ENCODE measurements at regions not wholly inside any gene's neighbourhood (a gene's known extent, or its start where the extent isn't known, plus 50 kb on each side); places are given as distances from the start of the nearest gene placed in this dataset.

- intact Hi-C loops (cut with micrococcal nuclease), result no loop called here
Measured at GRCh38 chr3:171966533-171967136, 72.7 kb upstream of the FNDC3B start.

DNA sequence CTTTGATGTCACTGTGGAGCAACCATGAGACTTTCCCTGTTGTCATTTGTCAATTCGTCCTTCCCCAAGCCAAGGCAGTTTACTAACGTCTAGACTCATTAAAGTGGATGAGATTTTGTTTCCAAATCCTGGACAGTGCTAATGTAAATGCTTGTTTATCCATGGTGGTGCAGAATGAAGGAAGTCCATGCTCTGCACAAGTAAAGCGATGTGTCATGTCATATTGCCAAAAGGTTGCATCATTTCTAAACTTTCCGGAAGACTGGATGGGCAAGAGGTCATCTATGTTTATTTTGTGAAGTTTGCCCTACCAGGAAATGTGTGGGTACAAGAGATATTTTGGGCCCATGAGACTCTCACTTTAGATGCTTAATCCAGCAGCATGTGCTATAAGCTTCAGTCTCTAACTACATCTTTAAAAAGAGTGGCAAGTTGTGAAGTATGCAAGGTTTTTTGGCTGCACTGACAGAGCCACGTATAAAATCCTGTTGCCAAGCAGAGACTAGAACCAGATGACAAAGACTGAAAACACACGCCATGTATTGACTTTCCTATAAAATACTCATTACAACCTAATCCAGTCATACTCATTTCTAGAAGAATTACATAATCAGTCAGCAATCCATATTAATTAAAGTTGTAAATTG lies 72.1 kb upstream of the FNDC3B start:
- no peaks in the 10 kb centered on the region for H3K9me3 ChIP-seq (ENCODE audit: control insufficient read depth in 1 of 2, low read length in 2 of 2)

More at GRCh38 chr3:171966533-171967136, 72.7 kb upstream of the FNDC3B start:
- Mint-ChIP-seq H3K4me3 (no peak overlapping the region), H3K27me3 (peaks cover 0 to 4% of the 10 kb centered on the region in 2 donors), H3K4me1 (no peaks in the 10 kb centered on the region), H3K9me3 (peaks cover 0 to under 1% (median 0%) of the 10 kb centered on the region in 8 donors), H3K27ac (no peak overlapping the region), H3K36me3 (no peaks in the 10 kb centered on the region)
- Histone ChIP-seq H3K36me3 (ENCODE audit: insufficient read depth, low read length) (no peaks in the 10 kb centered on the region), H3K9me3 (ENCODE audit: control insufficient read depth in 1 of 2, low read length in 2 of 2) (no peaks in the 10 kb centered on the region), H3K27ac (ENCODE audit: low read depth, low read length) (no peak overlapping the region), H3K4me1 (ENCODE audit: insufficient read depth, low read length) (no peaks in the 10 kb centered on the region), H3K27me3 (ENCODE audit: insufficient read depth, low read length) (no peaks in the 10 kb centered on the region), H3K4me3 (ENCODE audit: low read length in 2 of 2) (no peak overlapping the region)
- no peak for DNase-seq
- CTCF ChIA-PET (ENCODE audit: partially characterized antibody), result interaction anchor here (1.6 kb wide), 1 partner anchor 13 kb away, joined by 5 read pairs; no protein-coding TSS in a partner anchor
- POLR2A ChIA-PET (ENCODE audit: partially characterized antibody), result no interaction called here

DNA sequence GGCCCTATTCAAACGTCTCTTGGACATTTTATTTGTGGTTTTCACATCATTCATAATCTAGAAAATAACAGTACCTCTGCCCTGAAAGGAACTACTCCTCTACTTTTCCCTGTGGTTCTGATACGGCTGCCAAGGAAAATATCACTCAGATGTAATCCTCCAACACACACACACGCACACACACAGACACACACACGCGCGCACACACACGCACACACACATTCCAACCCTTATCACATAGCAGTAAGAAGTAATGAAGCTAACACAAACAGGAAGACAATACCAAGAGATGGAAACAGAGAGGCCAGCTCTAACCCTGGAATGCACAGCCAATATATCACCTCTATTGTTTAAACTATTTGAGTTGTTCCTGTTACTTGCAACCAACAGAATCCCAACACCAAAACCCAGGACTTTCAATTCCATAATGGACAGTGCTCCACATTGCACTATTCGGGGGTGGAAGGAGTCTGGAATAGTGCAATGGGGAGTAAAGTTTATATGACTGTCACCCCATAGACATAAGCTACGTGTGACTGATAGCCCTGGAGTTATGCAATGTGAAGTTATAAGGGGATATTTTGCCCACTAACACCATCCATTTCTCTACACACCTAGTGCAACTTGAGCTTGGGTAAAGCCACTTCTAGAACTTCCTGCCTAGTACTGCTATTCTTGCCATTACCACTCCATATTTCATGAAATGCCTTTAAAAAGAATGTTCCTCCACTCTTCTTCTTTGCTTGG lies 71.3 kb upstream of the FNDC3B start:
- ChIA-PET CTCF (ENCODE audit: partially characterized antibody) (no interaction called here), POLR2A (ENCODE audit: partially characterized antibody) (no interaction called here)
- H3K27me3 ChIP-seq (ENCODE audit: insufficient read depth, low read length), result no peaks in the 10 kb centered on the region
- intact Hi-C loops (cut with micrococcal nuclease), result no loop called here
- DNase-seq, result no peak
- Mint-ChIP-seq H3K27ac (no peak overlapping the region), H3K4me1 (no peaks in the 10 kb centered on the region), H3K27me3 (peaks cover 0 to 4% of the 10 kb centered on the region in 2 donors), H3K4me3 (no peak overlapping the region), H3K9me3 (no peaks in the 10 kb centered on the region), H3K36me3 (no peaks in the 10 kb centered on the region)
- no peaks in the 10 kb centered on the region for H3K36me3 ChIP-seq (ENCODE audit: insufficient read depth, low read length)
- no peak overlapping the region for H3K27ac ChIP-seq (ENCODE audit: low read depth, low read length)
- H3K9me3 ChIP-seq (ENCODE audit: control insufficient read depth in 1 of 2, low read length in 2 of 2), result no peaks in the 10 kb centered on the region
- H3K4me1 ChIP-seq (ENCODE audit: insufficient read depth, low read length), result no peaks in the 10 kb centered on the region
- H3K4me3 ChIP-seq (ENCODE audit: low read length in 2 of 2), result no peak overlapping the region

More for the DNA sequence above, 72.1 kb upstream of the FNDC3B start:
- H3K9me3 Mint-ChIP-seq, result no peaks in the 10 kb centered on the region
- no peak for DNase-seq
- H3K4me1 ChIP-seq (ENCODE audit: insufficient read depth, low read length), result no peaks in the 10 kb centered on the region
- ChIA-PET CTCF (ENCODE audit: partially characterized antibody) (no interaction called here), POLR2A (ENCODE audit: partially characterized antibody) (no interaction called here)
- intact Hi-C loops (cut with micrococcal nuclease), result no loop called here
- H3K27ac ChIP-seq (ENCODE audit: low read depth, low read length), result no peak overlapping the region
- no peaks in the 10 kb centered on the region for H3K27me3 ChIP-seq (ENCODE audit: insufficient read depth, low read length)
- no peak overlapping the region for H3K4me3 Mint-ChIP-seq
- no peak overlapping the region for H3K4me3 ChIP-seq (ENCODE audit: low read length in 2 of 2)
- no peaks in the 10 kb centered on the region for H3K36me3 ChIP-seq (ENCODE audit: insufficient read depth, low read length)
- H3K27ac Mint-ChIP-seq, result no peak overlapping the region
- H3K36me3 Mint-ChIP-seq, result no peaks in the 10 kb centered on the region
- H3K4me1 Mint-ChIP-seq, result no peaks in the 10 kb centered on the region
- H3K27me3 Mint-ChIP-seq, result peaks cover 0 to 4% of the 10 kb centered on the region in 2 donors

DNA sequence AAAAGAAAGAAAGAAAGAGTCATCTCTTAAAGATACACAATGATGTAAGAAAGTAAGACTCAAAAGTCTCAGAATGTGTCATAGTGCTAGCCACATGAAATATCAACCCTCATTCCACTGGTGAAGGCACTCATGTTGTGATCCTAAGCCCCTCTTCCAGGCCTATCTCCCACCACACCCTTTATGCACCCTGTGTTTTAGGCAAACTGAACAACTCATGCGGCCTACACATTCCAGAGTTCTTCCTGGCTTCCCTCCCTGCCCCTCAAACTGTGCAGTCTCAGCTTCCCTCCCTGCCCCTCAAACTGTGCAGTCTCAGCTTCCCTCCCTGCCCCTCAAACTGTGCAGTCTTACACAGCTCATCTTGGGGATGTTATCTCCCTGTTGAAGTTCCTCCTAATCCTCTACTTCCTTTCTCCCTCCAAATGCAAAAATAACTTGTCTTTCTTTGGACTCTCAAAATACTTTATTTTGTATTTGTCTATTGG lies 69.0 kb upstream of the FNDC3B start:
- Mint-ChIP-seq H3K4me3 (no peak overlapping the region), H3K27me3 (peaks cover 0 to 4% of the 10 kb centered on the region in 2 donors), H3K27ac (no peak overlapping the region), H3K36me3 (no peaks in the 10 kb centered on the region), H3K9me3 (no peaks in the 10 kb centered on the region), H3K4me1 (no peaks in the 10 kb centered on the region)
- POLR2A ChIA-PET (ENCODE audit: partially characterized antibody), result no interaction called here
- H3K4me3 ChIP-seq (ENCODE audit: low read length in 2 of 2), result no peak overlapping the region
- H3K36me3 ChIP-seq (ENCODE audit: insufficient read depth, low read length), result no peaks in the 10 kb centered on the region
- no peaks in the 10 kb centered on the region for H3K4me1 ChIP-seq (ENCODE audit: insufficient read depth, low read length)
- no peaks in the 10 kb centered on the region for H3K9me3 ChIP-seq (ENCODE audit: control insufficient read depth in 1 of 2, low read length in 2 of 2)
- DNase-seq, result no peak
- CTCF ChIA-PET (ENCODE audit: partially characterized antibody), result no interaction called here
- H3K27me3 ChIP-seq (ENCODE audit: insufficient read depth, low read length), result no peaks in the 10 kb centered on the region
- H3K27ac ChIP-seq (ENCODE audit: low read depth, low read length), result no peak overlapping the region
- intact Hi-C loops (cut with micrococcal nuclease), result no loop called here

- Histone ChIP-seq H3K36me3 (ENCODE audit: insufficient read depth, low read length) (no peaks in the 10 kb centered on the region), H3K4me3 (ENCODE audit: low read length in 2 of 2) (no peak overlapping the region), H3K9me3 (ENCODE audit: control insufficient read depth in 1 of 2, low read length in 2 of 2) (no peaks in the 10 kb centered on the region), H3K27ac (ENCODE audit: low read depth, low read length) (no peak overlapping the region), H3K27me3 (ENCODE audit: insufficient read depth, low read length) (no peaks in the 10 kb centered on the region), H3K4me1 (ENCODE audit: insufficient read depth, low read length) (no peaks in the 10 kb centered on the region)
- no peaks in the 10 kb centered on the region for H3K4me1 Mint-ChIP-seq
- peaks cover 0 to 4% of the 10 kb centered on the region in 2 donors for H3K27me3 Mint-ChIP-seq
- H3K9me3 Mint-ChIP-seq, result no peaks in the 10 kb centered on the region
- no peak overlapping the region for H3K4me3 Mint-ChIP-seq
- no peak for DNase-seq
- no peaks in the 10 kb centered on the region for H3K36me3 Mint-ChIP-seq
- ChIA-PET POLR2A (ENCODE audit: partially characterized antibody) (no interaction called here), CTCF (ENCODE audit: partially characterized antibody) (no interaction called here)
- intact Hi-C loops (cut with micrococcal nuclease), result no loop called here
- H3K27ac Mint-ChIP-seq, result no peak overlapping the region
Measured at GRCh38 chr3:171971919-171972514, 67.4 kb upstream of the FNDC3B start.

DNA sequence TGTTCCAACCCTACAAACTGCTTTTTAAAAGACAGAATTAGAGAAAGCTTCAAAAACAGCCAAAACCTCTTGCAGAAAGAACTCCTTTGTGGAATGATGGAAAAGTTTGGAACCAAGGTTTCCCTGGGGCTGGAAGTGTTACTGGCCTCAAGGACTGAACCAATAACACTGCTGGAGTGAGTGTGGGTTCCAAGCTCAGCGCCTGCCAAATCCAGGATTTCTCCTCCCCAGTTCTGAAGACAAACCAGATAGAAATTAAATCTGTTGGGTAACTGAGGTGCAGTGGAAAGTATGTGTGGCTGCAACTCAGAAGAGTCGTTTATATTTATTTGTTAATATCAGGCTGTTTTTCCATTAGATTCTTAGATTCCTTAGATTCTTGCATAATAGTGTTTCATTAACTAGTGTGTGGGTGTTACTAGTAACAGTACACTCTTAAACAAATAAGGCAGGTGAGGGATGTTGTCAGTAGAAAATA lies 66.5 kb upstream of the FNDC3B start:
- Histone ChIP-seq H3K36me3 (ENCODE audit: insufficient read depth, low read length) (no peaks in the 10 kb centered on the region), H3K4me3 (ENCODE audit: low read length in 2 of 2) (no peak overlapping the region), H3K9me3 (ENCODE audit: control insufficient read depth in 1 of 2, low read length in 2 of 2) (no peaks in the 10 kb centered on the region), H3K4me1 (ENCODE audit: insufficient read depth, low read length) (no peaks in the 10 kb centered on the region), H3K27me3 (ENCODE audit: insufficient read depth, low read length) (no peaks in the 10 kb centered on the region), H3K27ac (ENCODE audit: low read depth, low read length) (no peak overlapping the region)
- Mint-ChIP-seq H3K27me3 (peaks cover 0 to 4% of the 10 kb centered on the region in 2 donors), H3K36me3 (no peaks in the 10 kb centered on the region), H3K9me3 (no peaks in the 10 kb centered on the region), H3K4me3 (no peak overlapping the region), H3K27ac (no peak overlapping the region), H3K4me1 (no peaks in the 10 kb centered on the region)
- no peak for DNase-seq
- CTCF ChIA-PET (ENCODE audit: partially characterized antibody), result no interaction called here
- intact Hi-C loops (cut with micrococcal nuclease), result no loop called here
- POLR2A ChIA-PET (ENCODE audit: partially characterized antibody), result no interaction called here
